ENCODE measurements at regions not wholly inside any gene's neighbourhood (a gene's known extent, or its start where the extent isn't known, plus 50 kb on each side); places are given as distances from the start of the nearest gene placed in this dataset.
A peak's percentile ranks its signal among the peaks of the same experiment; 100 is the strongest.

DNA sequence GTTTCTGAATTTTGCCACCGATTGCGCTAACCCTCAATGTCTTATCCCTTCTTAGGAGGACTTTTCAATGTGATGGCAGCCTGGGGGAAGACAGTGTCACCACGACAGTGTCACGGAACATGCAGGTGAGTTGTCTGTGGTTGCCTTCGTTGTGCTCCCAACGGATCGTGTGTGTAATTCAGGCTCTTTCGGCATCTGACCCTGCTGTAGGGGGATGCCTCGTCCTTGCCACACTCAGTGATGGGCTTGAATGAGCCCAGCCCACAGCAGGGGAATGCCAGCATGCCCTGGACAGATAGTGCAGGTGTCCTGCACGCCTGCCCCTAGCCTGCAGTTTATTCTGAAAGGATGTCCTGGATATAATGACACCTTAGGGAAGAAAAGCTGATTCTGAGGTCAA, 123.8 kb upstream of the RTL1 start:
- peak; percentile 32 for DNase-seq

DNA sequence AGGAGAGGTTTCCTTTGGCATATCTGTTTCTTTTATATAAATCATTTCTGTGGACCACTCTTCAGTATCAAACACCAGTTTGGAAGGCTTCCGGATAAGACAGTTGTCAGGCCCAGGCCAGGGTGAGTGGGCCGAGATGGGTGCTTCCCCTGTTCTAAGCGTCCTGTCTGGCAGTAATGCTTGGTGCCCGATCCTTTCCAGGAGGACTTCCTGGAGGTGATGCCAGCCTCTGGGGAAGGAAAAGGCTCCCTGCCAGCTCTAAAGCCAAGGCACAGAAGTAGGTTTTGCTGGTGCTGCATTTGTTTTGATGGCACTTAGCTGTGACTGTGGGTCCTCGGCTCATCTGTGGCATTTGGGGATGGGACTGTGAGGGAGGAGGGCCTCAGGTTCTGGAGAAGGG, 124.4 kb upstream of the RTL1 start:
- DNase-seq: peak; percentile 37

DNA sequence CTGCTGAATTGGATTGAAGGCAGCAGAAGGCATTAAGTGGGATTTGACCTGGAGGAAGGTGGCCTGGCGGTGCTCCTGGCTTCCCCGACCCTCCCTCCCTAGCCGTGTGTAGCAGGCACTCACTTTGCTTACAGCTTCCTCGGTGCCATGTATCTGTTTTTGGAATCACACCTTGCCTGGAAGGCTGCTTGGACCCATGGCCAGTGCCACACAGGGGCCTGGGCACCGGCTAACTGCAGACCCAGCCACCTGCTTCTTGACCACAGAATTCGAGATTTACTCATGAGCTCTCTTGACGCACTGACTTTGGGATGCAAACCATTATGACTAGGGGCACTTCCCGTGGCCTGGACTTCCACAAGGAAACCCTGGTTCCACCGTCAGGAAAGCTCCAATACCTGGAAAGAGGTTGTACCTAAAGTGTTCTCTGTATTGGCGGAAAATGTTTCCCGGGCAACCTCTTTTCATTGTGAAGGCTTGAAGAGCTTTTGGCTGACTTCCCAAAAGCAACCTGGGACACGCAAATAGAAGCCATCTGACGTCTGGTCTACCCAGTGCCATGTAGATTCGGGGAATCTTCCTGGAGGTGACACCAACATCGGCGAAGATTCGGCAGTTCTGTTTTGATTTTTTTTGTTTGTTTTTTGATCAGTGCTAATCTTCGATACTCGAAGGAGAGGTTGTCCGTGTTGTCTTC, 125.6 kb upstream of the RTL1 start:
- peak; percentile 20 for DNase-seq

DNA sequence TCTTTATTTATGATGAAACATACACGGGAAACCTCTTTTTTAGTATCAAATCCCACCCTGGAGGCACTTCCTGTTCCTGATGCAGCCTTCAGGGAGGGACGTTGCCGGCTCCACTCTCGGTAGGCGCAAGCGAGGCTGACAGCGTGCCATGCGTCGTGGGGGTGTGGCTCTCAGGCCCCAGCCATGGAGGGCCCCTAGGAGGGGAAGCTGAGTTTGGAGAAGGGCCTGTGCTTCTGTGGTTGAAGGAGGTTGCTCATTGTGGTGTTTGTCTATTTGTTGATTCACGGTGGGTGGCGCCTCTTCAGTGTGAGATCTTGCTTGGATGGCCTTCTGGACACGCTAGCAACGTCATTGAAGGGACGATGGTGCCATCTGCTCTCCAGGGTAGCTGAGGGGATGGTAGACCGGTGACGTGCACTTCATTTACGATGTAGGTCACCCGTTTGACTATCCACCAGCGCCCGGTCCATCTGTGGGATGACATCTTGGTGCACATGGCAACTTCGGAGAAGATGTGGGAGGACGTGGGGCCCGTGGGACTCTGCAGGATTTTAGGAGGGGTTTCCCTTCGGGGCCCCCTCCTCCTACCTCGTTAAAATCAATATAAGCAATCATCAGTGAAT, 126.3 kb upstream of the RTL1 start:
- peak; percentile 20 for DNase-seq

DNA sequence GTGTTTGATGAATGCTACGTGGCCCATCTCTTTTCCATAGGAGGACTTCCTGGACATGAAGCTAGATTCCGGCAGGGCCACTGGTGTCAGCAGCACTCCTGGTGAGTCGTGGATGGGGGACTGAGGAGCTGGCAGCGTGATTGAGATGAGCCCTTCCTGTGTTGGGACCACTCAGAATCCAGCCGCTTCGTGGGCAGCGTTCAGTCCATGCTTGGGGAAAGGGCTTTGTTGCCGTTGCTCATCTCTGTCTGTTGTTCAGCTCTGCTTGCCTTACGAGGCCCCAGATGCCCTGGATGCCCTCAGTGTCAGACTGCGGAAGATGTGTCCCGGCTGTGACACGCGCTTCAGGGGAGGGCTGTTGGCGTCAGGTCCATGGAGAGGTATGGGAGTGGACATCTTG, 127.1 kb upstream of the RTL1 start:
- no peak for DNase-seq

DNA sequence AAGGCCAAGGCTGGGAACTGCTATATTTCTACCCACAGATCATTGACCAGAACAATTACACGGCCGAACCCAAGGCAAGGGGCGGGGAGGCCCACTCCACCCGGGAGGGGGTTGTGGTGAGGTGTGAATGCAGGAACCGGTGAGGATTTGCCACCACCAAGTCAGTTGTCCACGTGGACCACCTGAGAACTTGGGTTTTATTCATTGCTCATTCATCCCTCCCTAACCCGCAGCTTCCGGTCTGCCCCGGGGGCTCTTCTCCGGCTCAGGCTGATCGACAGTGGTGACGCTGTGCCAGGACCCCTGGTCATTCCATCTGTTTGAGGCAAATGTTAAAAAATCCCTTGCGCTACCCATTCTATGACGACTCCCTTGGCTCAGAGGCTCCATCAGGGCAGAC, 127.7 kb upstream of the RTL1 start:
- DNase-seq: no peak

DNA sequence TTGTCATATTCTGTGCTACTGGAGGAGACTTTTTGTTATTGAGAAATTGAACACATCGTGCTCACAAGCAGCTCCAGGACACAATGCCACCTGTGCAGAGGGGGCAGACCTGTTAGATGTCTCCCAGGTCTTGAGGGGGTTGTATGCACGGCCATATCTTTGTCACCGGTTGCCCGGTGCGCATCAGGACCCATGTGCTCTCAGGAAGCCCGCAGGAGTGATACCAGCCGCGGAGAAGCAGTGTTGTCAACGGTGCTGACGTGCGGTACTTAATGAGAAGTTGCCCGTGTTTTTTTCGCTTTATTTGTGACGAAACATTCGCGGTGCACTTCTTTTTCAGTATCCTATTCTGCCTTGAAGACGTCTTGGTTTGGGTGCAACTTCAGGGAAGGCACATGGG, 128.2 kb upstream of the RTL1 start:
- peak; percentile 21 for DNase-seq

DNA sequence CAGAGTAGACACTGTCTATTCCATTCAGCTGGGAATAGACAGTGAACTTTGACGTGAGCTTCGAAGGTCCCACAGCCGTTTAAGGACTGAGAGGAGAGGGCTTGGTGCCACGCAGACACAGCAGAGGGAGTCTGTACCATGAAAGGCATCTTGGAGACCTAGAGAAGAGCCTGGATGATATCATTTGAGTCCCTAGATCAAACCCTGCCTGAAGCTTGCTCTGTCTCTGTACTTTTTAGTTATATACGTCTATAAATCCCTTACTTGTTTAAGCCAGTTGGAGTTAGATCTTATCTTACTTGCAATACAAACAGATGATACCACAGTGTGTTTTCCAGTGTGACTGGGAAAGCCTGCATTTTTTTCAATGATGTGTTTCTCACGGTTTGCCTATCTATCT, 128.9 kb upstream of the RTL1 start:
- peak; percentile 12 for DNase-seq

DNA sequence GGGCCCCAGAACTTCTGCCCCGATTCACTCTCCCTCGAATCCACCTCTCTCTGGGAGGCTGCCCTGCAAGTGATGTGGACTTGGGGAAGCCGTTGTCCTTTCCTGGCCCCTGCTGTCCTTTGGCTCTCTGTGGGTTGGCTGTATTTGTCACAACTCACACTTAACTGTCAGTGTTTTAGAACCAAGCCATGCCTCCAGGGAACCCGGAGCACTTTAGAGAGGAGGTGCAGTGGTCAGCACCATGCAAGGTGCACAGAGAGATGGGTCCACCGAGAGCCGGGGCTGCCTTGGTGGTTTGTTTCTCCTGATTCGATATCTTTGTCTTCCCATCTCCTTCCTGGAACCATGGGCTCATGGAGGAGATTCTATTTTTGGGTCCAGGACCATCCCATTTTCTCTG, 129.5 kb upstream of the RTL1 start:
- peak; percentile 14 for DNase-seq

DNA sequence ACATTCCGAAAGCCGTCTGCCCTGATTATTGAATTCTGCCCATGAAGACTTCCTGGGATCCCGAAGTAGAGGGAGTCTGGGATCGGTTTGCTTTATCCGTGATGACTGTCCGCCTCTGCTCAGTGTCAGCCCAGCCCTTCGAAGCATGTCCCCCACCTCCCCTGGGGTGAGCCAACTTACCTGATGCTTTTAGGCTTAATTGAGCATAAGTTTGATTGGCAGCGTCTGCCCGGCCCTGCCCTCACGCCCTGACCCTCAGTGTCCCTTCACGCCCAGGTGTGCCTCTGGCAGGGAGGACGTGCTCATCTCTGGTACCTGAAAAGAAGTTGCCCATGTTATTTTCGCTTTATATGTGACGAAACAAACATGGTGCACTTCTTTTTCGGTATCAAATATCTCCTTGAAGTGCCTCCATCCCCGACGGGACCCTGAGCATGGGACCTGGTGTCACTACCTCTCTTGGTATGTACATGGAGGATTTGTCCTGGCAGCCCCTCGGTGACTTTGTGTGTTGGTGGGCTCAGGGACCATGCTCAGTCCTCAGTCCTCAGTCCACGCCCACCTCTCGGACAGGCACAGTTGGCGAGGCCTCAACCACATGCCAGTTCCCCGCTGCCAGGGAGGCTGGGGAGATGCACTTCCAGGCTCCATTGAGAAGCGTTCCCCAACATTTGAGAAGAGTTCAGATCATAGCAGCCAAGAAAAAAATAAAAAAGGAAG, 130.1 kb upstream of the RTL1 start:
- DNase-seq: peak; percentile 27

DNA sequence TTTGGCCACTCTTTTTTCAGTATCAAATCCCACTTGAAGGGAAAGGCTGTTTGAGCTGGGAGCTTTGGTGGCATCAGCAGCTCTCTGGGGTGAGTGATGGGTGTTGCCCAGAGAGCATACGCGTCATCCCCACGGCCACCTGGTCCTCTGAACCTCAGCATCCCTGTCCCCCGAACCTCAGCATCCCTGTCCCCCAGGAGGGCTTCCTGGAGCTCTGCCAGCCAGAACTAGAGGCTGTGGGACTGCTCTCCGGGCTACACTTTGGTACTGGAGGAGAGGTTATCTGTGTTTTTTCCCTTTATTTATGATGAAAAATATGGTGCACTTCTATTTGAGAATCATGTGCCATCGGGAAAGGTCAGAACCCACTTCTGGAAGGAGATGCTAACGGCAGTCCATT, 131.5 kb upstream of the RTL1 start:
- DNase-seq: peak; percentile 35

DNA sequence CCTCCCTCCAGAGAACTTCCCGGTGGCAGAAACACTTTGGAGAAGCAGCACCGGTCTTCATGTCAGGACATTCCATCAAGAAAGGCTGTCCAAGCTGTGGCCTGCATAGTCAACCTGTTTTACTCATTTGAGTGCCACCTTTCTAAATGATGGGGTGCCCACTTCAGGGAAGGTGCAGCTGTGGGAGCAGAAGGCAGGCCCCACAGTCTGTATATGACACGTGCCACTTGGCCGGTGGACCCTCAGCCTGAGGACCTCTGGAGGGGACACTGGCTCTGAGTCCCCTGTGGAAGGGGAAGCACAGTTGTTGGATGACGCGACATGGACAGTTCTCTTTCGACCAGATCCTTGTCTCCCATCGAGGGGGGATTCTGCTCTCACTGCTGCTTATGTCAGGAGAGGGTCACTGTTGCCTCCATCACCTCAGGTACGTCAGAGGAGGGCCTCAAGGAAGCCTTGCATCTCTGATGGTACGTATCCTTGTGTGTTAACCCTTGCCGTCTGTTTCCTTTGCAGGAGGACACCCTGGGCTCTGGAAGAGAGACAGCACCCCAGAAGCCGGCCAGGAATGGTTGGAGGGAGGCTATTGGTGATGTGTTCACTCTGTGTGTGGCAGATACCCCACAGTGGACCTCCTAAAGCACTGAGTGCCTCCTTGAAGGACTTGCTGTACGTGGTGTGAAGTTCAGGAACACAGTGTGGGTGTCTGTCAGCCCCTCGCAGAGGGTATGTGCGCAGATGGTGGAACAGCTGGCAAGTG, 132.1 kb upstream of the RTL1 start:
- peak; percentile 37 for DNase-seq

DNA sequence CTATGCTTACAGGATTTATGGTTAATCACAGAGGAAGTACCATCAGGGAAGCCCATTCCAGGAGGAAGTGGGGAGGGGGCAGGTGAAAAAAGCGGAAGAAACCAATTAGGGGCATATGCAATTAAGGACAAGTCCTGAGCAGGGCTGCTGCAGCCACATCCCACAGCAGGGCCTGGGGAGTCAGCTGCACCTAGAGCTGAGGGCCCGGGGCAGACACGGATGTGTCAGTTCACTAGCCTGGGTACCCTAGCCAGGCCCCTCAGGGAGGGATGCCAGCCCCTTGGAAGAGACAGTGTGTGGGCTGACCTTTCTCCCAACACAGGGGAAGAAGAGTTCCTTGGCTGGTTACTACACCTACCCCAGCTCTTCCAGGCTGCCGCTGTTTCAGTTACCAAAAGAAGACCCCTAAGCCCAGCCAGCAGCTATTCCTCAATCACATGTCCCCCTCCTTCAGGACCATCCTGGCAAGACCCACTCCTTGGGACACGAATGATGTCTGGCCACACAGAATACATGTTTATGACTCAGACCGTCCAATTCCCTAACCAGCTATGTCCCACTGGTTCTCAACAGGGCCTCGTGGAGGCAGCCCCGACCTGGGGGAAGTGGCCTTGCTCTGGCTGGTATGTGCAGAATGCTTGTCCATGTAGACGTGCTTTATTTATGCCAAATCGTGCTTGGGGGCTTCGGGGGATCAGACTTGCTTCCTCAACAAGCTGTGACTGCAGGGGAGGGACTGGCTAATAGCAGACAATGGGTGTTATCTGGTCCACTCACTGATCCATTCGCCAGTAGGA, 133.7 kb upstream of the RTL1 start:
- peak; percentile 42 for DNase-seq

DNA sequence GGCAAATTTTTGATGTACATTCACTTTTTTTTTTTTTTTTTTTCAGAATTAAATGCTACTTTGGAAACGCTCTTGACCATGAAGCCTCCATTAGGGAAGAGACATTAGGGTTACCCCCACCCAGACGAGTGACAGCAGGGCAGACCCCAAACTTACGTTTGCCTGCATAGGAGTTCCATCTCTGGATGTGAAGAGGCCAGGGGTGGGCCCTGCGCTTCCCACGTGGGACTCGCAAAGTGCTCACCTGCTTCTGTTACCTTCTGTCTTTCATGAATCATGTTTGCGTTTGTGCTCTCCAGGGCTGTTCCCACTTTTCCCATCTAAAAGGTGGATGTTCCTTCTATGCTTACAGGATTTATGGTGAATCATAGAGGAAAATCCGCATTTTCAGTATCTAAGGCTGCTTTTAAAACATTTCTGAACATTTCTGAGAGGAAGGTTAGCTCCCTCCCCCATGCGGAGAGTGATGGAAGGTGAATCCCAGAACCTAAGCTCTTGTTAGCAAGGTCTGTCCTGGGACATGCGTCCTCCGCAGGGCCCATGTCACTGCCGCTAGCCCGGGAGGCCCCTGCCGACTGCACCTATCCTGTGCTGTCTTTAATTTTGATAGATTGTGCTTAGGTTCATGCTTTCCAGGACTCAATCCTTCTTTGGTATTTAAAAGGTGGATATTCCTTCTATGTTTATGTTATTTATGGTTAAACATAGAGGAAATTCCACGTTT, 135.7 kb upstream of the RTL1 start:
- no peak for DNase-seq

DNA sequence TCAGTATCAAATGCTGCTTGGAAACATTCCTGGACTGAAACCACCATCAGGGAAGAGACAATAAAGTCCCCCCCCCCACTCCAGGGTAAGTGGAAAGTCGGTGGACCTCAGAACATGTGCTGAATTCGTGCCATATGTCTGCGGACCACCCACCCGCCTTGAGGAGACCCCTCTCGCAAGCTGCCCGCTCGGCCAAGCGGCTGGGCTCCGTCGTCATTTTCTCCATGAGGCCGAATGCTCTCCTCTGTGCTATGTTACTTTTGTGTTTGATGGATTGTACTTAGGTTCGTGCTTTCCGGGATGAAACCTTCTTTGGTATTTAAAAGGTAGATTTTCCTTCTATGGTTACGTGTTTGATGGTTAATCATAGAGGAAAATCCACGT, 136.2 kb upstream of the RTL1 start:
- no peak for DNase-seq

DNA sequence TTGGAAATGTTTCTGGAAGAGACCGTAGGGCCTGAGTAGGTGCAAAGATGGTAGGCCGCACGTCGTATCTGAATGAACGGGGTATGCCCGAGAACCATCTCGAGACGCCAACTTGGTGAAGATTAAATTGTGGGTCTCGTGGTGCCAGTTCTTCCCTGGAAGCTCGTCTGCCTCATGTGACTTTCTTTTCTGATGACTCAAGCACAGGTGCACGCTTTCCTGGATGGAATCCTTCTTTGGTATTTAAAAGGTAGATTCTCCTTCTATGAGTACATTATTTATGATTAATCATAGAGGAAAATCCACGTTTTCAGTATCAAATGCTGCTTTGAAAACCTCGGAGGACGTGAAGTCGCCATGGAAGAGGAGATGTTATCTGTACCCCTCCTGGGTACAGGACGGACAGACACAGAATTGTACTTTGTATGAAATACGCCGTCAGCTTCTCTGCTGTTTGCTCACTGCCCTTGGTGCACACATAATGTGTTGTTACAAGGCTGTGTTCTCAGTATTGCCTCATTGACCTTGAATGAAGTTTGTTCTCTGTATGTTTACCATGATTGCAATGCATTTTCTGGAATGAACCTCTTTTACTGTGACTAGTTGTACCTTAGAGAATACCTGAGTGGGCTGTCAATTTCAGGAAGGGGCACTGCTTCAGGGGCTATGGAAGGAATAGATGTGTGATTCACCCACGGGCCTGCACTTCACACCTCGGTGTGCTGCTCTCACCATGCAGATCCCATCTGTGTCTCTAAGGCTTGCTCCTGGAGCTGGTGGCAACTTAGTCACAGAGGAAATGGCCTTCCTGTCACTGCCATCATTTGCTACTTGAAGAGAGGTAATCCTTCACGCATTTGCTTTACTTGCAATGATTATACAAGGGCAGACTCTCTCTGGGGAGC, 137.3 kb upstream of the RTL1 start:
- no peak for DNase-seq

DNA sequence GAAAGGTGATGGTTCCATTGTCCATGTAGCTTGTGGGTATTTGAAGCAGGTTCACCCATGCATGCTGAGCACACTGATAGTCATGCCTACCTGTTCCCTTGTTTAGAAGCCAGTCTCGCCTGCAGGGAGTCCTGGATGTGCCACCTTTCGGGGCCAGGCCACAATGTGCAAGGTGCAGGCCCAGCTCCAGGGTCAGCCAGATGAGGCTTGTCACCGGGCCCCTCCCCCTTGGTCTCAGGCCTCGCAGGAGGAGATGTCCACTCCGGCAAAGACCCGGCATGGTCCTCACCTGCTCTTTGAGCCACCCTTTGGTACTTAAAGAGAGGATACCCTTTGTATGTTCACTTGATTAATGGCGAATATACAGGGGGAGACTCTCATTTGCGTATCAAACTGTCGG, 140.4 kb upstream of the RTL1 start:
- DNase-seq: no peak

DNA sequence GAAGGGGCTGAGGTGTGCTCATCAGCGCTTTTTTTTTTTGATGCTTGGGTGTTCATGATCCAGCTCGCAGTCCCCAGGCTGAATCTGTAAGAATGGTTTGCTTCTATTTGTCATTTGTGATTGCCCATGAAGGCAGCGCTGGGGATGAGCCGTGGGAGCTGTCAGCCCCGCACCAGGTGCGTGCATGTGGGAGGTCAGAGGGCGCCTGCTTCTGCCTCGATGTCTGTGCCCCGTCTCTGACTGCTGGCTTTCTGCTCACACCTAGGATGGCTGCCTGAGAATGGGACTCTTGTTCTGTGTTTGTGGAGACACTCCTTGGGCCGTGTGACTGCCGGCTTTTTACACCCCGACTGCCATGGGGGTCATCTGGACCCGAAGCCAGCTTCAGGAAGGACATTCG, 141.2 kb upstream of the RTL1 start:
- no peak for DNase-seq

DNA sequence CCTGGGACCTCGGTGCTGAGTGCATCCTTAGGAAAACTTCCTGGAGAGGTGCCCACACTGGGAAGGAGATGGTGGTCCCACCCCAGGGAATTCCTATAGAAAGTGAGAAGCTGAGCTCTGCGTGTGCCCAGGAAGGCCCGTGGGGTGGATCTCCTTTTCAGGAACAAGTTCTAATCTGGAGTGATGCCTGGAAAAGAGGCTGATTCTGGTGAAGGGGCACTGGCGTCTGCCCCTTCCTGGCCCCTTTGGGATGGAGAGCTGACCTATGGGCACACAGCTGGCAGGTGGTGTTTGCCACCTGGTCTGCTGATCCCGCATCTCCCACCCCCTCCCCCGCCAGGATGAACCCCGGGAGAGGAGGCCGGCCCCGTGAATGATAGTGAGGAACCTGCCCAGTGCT, 142.0 kb upstream of the RTL1 start:
- no peak for DNase-seq

DNA sequence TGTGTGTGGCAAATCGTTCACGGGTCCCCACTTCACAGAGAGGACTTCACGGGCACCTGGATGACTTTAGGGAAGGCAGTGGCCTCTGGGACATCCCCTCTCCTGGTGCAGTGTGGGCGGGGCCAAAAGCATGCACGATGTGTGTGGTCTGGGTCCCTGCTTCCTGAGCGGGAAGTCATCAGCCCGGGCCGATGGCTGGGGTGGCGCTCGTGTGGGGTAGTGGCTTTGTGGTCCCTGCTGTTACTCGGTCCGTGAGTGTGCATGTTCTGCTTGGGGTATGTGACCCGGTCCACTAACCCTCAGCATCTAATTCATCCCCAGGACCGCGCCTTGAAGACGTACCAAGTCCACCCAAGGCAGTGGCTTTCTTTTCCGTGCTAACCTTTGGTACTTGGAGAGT, 142.5 kb upstream of the RTL1 start:
- DNase-seq: no peak

DNA sequence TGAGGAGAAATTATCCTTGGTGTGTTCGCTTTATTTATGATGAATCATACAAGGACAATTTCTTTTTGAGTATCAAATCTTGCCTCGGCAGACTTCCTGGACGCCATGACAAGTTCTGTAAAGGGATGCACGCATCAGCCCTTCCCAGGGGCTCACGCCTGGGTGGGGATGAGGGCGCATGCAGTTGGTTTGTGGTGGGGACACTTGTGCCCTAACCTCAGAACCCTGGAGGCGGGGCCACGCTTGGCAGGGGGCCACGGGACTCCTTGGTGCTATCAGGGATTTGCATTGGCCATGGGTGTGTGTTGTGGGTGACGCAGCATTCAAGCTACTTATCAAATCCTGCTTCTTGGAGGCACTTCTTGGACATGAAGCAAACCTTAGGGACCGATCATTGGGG, 143.8 kb upstream of the RTL1 start:
- DNase-seq: no peak
